Brain microvascular endothelial cell (primary cell): ENCODE measurements at regions not wholly inside any gene's neighbourhood (a gene's known extent, or its start where the extent isn't known, plus 50 kb on each side); places are given as distances from the start of the nearest gene placed in this dataset.
"Not testable (repeated sequence)": the region's sequence is repeated elsewhere in the genome, so short reads cannot be mapped to it uniquely, and the experiment has no call there.

Experiments
- DNase-seq: peaks from one replicate; pipeline ENCODE4 v3.0.0-alpha.2; 2020
- H3K27ac ChIP-seq: fragments of 250-450 bp; sonication (Bioruptor Pico); 2 replicates; pipeline ENCODE4 v1.5.1; 2020; ENCODE audit warnings: mild to moderate bottlenecking, moderate library complexity
- H3K27me3 ChIP-seq: fragments of 250-450 bp; sonication (Bioruptor Pico); replicated peaks from 2 replicates; pipeline ENCODE4 v1.5.1; 2020; ENCODE audit warnings: mild to moderate bottlenecking
- H3K36me3 ChIP-seq: fragments of 250-450 bp; sonication (Bioruptor Pico); replicated peaks from 2 replicates; pipeline ENCODE4 v1.5.1; 2020; ENCODE audit warnings: mild to moderate bottlenecking
- H3K4me3 ChIP-seq: 2 replicates; pipeline ENCODE4 v1.5.1; 2011; ENCODE audit warnings: low read depth, mild to moderate bottlenecking, control low read depth, low read length, moderate library complexity
- in situ Hi-C: cut with HindIII; loops from 2 replicates; pipeline ENCODE4 v1.10.0; 2017; ENCODE audit warnings: low sequenced_read_pairs, low pct_ligation_motif_present
- TF ChIP-seq, protein P1 (sequence below): IDR thresholded peaks from 2 replicates; pipeline ENCODE4 v1.5.1; 2011; ENCODE audit warnings: low read depth, mild to moderate bottlenecking, moderate library complexity, low read length, control low read depth, inconsistent platforms; ENCODE audit errors: missing control alignments

GRCh38 chr7:81446212-81446611 lies 323.6 kb downstream of the HGF start:
- H3K4me3 ChIP-seq: no peak overlapping the region
- no peak overlapping the region for H3K27ac ChIP-seq
- TF ChIP-seq, protein P1, sequence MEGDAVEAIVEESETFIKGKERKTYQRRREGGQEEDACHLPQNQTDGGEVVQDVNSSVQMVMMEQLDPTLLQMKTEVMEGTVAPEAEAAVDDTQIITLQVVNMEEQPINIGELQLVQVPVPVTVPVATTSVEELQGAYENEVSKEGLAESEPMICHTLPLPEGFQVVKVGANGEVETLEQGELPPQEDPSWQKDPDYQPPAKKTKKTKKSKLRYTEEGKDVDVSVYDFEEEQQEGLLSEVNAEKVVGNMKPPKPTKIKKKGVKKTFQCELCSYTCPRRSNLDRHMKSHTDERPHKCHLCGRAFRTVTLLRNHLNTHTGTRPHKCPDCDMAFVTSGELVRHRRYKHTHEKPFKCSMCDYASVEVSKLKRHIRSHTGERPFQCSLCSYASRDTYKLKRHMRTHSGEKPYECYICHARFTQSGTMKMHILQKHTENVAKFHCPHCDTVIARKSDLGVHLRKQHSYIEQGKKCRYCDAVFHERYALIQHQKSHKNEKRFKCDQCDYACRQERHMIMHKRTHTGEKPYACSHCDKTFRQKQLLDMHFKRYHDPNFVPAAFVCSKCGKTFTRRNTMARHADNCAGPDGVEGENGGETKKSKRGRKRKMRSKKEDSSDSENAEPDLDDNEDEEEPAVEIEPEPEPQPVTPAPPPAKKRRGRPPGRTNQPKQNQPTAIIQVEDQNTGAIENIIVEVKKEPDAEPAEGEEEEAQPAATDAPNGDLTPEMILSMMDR: no peak
- no peaks in the 10 kb centered on the region for H3K36me3 ChIP-seq
- no peak for DNase-seq
- H3K27me3 ChIP-seq: no peaks in the 10 kb centered on the region
- in situ Hi-C loops: no loop called here

GRCh38 chr7:81445462-81445861 lies 324.4 kb downstream of the HGF start:
- no peak for DNase-seq
- no peak overlapping the region for H3K4me3 ChIP-seq
- TF ChIP-seq, protein P1: no peak
- no peaks in the 10 kb centered on the region for H3K27me3 ChIP-seq
- H3K36me3 ChIP-seq: no peaks in the 10 kb centered on the region
- no peak overlapping the region for H3K27ac ChIP-seq
- in situ Hi-C loops: no loop called here

- no peaks in the 10 kb centered on the region for H3K36me3 ChIP-seq
- TF ChIP-seq, protein P1: no peak
- H3K27me3 ChIP-seq: no peaks in the 10 kb centered on the region
- in situ Hi-C loops: no loop called here
- DNase-seq: no peak
- no peak overlapping the region for H3K4me3 ChIP-seq
- H3K27ac ChIP-seq: no peak overlapping the region
Observed at GRCh38 chr7:81441750-81442149, 328.1 kb downstream of the HGF start.

DNA sequence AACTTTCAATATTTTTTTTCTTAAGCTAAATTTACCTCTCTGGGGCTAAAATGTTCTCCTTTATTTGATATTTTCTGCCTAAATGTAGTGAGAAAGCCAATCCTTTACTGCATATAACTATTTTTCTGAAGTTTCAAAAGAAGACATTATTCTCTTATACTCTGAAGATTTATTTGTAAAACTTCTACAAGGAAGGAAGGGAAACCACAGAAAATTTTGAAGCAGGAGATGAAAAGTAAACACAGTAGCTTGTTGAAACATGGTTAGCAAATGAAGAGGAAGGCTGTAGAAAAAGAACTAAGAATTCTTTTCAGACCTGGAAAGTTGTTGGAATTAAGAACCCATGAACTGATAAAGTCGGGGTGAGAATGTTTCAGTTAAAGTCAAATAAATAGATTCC lies 330.3 kb downstream of the HGF start:
- DNase-seq: no peak
- in situ Hi-C loops: no loop called here
- TF ChIP-seq, protein P1: no peak
- no peaks in the 10 kb centered on the region for H3K27me3 ChIP-seq
- H3K27ac ChIP-seq: no peak overlapping the region
- H3K4me3 ChIP-seq: no peak overlapping the region
- H3K36me3 ChIP-seq: no peaks in the 10 kb centered on the region

DNA sequence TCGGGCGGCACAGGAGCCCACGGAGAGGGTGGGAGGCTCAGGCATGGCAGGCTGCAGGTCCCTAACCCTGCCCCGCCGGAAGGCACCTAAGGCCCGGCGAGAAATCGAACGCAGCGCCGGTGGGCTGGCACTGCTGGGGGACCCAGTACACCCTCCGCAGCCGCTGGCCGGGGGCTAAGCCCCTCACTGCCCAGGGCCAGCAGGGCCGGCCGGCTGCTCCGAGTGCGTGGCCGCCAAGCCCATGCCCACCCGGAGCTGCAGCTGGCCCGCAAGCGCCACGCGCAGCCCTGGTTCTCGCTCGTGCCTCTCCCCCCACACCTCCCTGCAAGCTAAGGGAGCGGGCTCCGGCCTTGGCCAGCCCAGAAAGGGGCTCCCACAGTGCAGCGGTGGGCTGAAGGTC lies 332.7 kb downstream of the HGF start:
- H3K27ac ChIP-seq, H3K4me3 ChIP-seq, H3K36me3 ChIP-seq, in situ Hi-C loops, DNase-seq, H3K27me3 ChIP-seq: not testable (repeated sequence)

GRCh38 chr7:81433692-81434331 lies 336.0 kb downstream of the HGF start:
- Histone ChIP-seq H3K4me3 (no peak overlapping the region), H3K27ac (no peak overlapping the region), H3K36me3 (no peaks in the 10 kb centered on the region), H3K27me3 (no peaks in the 10 kb centered on the region)
- TF ChIP-seq, protein P1: no peak
- in situ Hi-C loops: no loop called here
- DNase-seq: no peak
